ENCODE measurements at regions not wholly inside any gene's neighbourhood (a gene's known extent, or its start where the extent isn't known, plus 50 kb on each side); places are given as distances from the start of the nearest gene placed in this dataset.

- TF ChIP-seq BHLHE40 (IDR thresholded peaks at IDR 0.05; ENCODE audit: borderline replicate concordance) (no peak), NFRKB (IDR thresholded peaks at IDR 0.05) (no peak), HDGF (IDR thresholded peaks at IDR 0.05; ENCODE audit: borderline replicate concordance) (no peak), SUZ12 (IDR thresholded peaks at IDR 0.05) (no peak), ZNF384 (IDR thresholded peaks at IDR 0.05) (no peak), SP1 (IDR thresholded peaks at IDR 0.05) (no peak), L3MBTL2 (conservative IDR thresholded peaks at IDR 0.05) (no peak), ELF4 (IDR thresholded peaks at IDR 0.05) (no peak), FOXM1 (IDR thresholded peaks at IDR 0.05; ENCODE audit: borderline replicate concordance) (no peak), FOXA1 (IDR thresholded peaks at IDR 0.05) (no peak)
Measured at GRCh38 chr3:197425485-197426120, 127.2 kb upstream of the DLG1 start.

Data from HEK293T (cell line).